Osteoblast (primary cell): ENCODE measurements at regions not wholly inside any gene's neighbourhood (a gene's known extent, or its start where the extent isn't known, plus 50 kb on each side); places are given as distances from the start of the nearest gene placed in this dataset.

Source experiments
- DNase-seq: peaks from one replicate; pipeline ENCODE4 v3.0.0; 2011; ENCODE audit warnings: low spot score, mixed read lengths; ENCODE audit not compliant: insufficient read length; ENCODE audit errors: missing footprints
- H2AFZ ChIP-seq: 2 replicates; pipeline ENCODE4 v1.6.0; 2011; ENCODE audit warnings: mild to moderate bottlenecking, low read length
- H3K27ac ChIP-seq: 2 replicates; pipeline ENCODE4 v1.5.1; 2011; ENCODE audit warnings: mild to moderate bottlenecking, low read depth, low read length, moderate library complexity
- H3K27me3 ChIP-seq: 2 replicates; pipeline ENCODE4 v1.6.0; 2012; ENCODE audit warnings: mild to moderate bottlenecking, control low read depth, inconsistent platforms, low read length, moderate library complexity; ENCODE audit not compliant: insufficient read depth
- H3K36me3 ChIP-seq: 2 replicates; pipeline ENCODE4 v1.5.1; 2011; ENCODE audit warnings: mild to moderate bottlenecking, low read length, control low read depth, moderate library complexity; ENCODE audit not compliant: insufficient read depth
- H3K4me1 ChIP-seq: 2 replicates; pipeline ENCODE4 v1.5.1; 2011; ENCODE audit warnings: mild to moderate bottlenecking, low read length, control low read depth, moderate library complexity; ENCODE audit not compliant: insufficient read depth
- H3K4me2 ChIP-seq: 2 replicates; pipeline ENCODE4 v1.6.0; 2011; ENCODE audit warnings: mild to moderate bottlenecking, low read length; ENCODE audit not compliant: insufficient read depth
- H3K4me3 ChIP-seq: fragments of 200-600 bp; sonication (generic); 3 replicates; pipeline ENCODE4 v1.5.1; 2012; ENCODE audit warnings: mild to moderate bottlenecking, low read length, inconsistent platforms; ENCODE audit not compliant: insufficient read depth
- H3K79me2 ChIP-seq: 2 replicates; pipeline ENCODE4 v1.6.0; 2012; ENCODE audit warnings: mild to moderate bottlenecking, low read length, control low read depth, inconsistent platforms; ENCODE audit not compliant: insufficient read depth
- H3K9me3 ChIP-seq: 2 replicates; pipeline ENCODE4 v1.5.1; 2011; ENCODE audit warnings: low read depth, low read length, control low read depth
- H4K20me1 ChIP-seq: 2 replicates; pipeline ENCODE4 v1.6.0; 2012; ENCODE audit warnings: mild to moderate bottlenecking, low read length, control low read depth; ENCODE audit not compliant: insufficient read depth
- CTCF ChIP-seq: IDR thresholded peaks from 2 replicates; pipeline ENCODE4 v1.5.1; 2011; ENCODE audit warnings: mild to moderate bottlenecking, low read depth, low read length, moderate library complexity; ENCODE audit errors: extremely low read depth

- Histone ChIP-seq H3K4me2 (no peak overlapping the region), H2AFZ (no peak overlapping the region), H3K4me1 (no peaks in the 10 kb centered on the region), H3K27ac (no peak overlapping the region), H3K27me3 (no peaks in the 10 kb centered on the region), H3K79me2 (no peaks in the 10 kb centered on the region), H3K9me3 (no peaks in the 10 kb centered on the region), H3K4me3 (no peak overlapping the region), H3K36me3 (no peaks in the 10 kb centered on the region), H4K20me1 (no peaks in the 10 kb centered on the region)
- DNase-seq: no peak
- no peak for TF ChIP-seq CTCF
Observed at GRCh38 chr20:11826334-11826733, 91.4 kb upstream of the BTBD3 start.

- no peak for TF ChIP-seq CTCF
- Histone ChIP-seq H3K27ac (no peak overlapping the region), H3K79me2 (no peaks in the 10 kb centered on the region), H3K4me2 (no peak overlapping the region), H3K36me3 (no peaks in the 10 kb centered on the region), H3K27me3 (no peaks in the 10 kb centered on the region), H2AFZ (no peak overlapping the region), H3K4me1 (no peaks in the 10 kb centered on the region), H3K9me3 (no peaks in the 10 kb centered on the region), H4K20me1 (no peaks in the 10 kb centered on the region), H3K4me3 (no peak overlapping the region)
- no peak for DNase-seq
Observed at GRCh38 chr20:11832397-11832796, 85.3 kb upstream of the BTBD3 start.

GRCh38 chr20:11832851-11833250 lies 84.8 kb upstream of the BTBD3 start:
- Histone ChIP-seq H3K27me3 (no peaks in the 10 kb centered on the region), H3K79me2 (no peaks in the 10 kb centered on the region), H3K27ac (no peak overlapping the region), H2AFZ (no peak overlapping the region), H3K4me2 (no peak overlapping the region), H4K20me1 (no peaks in the 10 kb centered on the region), H3K4me3 (no peak overlapping the region), H3K4me1 (no peaks in the 10 kb centered on the region), H3K36me3 (no peaks in the 10 kb centered on the region), H3K9me3 (no peaks in the 10 kb centered on the region)
- no peak for DNase-seq
- TF ChIP-seq CTCF: no peak

GRCh38 chr20:11833825-11834224 lies 83.9 kb upstream of the BTBD3 start:
- H3K79me2 ChIP-seq: no peaks in the 10 kb centered on the region
- H4K20me1 ChIP-seq: no peaks in the 10 kb centered on the region
- no peaks in the 10 kb centered on the region for H3K4me1 ChIP-seq
- no peaks in the 10 kb centered on the region for H3K36me3 ChIP-seq
- no peak overlapping the region for H2AFZ ChIP-seq
- no peak overlapping the region for H3K4me3 ChIP-seq
- DNase-seq: no peak
- no peaks in the 10 kb centered on the region for H3K9me3 ChIP-seq
- H3K4me2 ChIP-seq: no peak overlapping the region
- no peak for TF ChIP-seq CTCF
- no peaks in the 10 kb centered on the region for H3K27me3 ChIP-seq
- H3K27ac ChIP-seq: no peak overlapping the region
